NCI-H524 (cell line): ENCODE measurements at regions not wholly inside any gene's neighbourhood (a gene's known extent, or its start where the extent isn't known, plus 50 kb on each side); places are given as distances from the start of the nearest gene placed in this dataset.
"Not testable (repeated sequence)": the region's sequence is repeated elsewhere in the genome, so short reads cannot be mapped to it uniquely, and the experiment has no call there.

Source experiments
- DNase-seq, 2 experiments: peaks; one replicate each; lab custom pipeline; 2025; lab: John Stamatoyannopoulos, UW

- DNase-seq: no peak
Measured at GRCh38 chr2:40579247-40579646, 127.4 kb upstream of the SLC8A1 start.

- no peak for DNase-seq
Measured at GRCh38 chr2:40584432-40584831, 132.5 kb upstream of the SLC8A1 start.

GRCh38 chr2:40591774-40592173 is 139.9 kb upstream of the SLC8A1 start:
- DNase-seq: no peak

- no peak for DNase-seq
Measured at GRCh38 chr2:40592218-40592617, 140.3 kb upstream of the SLC8A1 start.

GRCh38 chr2:40606862-40607261 is 155.0 kb upstream of the SLC8A1 start:
- no peak for DNase-seq

- DNase-seq: no peak
Measured at GRCh38 chr2:40611196-40611595, 159.3 kb upstream of the SLC8A1 start.

- DNase-seq: no peak
Measured at GRCh38 chr2:40625849-40626248, 174.0 kb upstream of the SLC8A1 start.

GRCh38 chr2:40628556-40628955 is 176.7 kb upstream of the SLC8A1 start:
- DNase-seq: no peak

GRCh38 chr2:40629768-40630434 is 178.0 kb upstream of the SLC8A1 start:
- no peak for DNase-seq

GRCh38 chr2:40639320-40639719 is 187.4 kb upstream of the SLC8A1 start:
- DNase-seq: no peak

GRCh38 chr2:40642237-40642636 is 190.3 kb upstream of the SLC8A1 start:
- DNase-seq: no peak

- DNase-seq: no peak
Measured at GRCh38 chr2:40642726-40643125, 190.8 kb upstream of the SLC8A1 start.

- DNase-seq: no peak
Measured at GRCh38 chr2:40646642-40647041, 194.8 kb upstream of the SLC8A1 start.

- no peak for DNase-seq
Measured at GRCh38 chr2:40652155-40652554, 200.3 kb upstream of the SLC8A1 start.

- no peak for DNase-seq
Measured at GRCh38 chr2:40653829-40654228, 201.9 kb upstream of the SLC8A1 start.

GRCh38 chr2:40654346-40654745 is 202.5 kb upstream of the SLC8A1 start:
- no peak for DNase-seq

GRCh38 chr2:40658941-40659340 is 207.1 kb upstream of the SLC8A1 start:
- no peak for DNase-seq

- no peak for DNase-seq
Measured at GRCh38 chr2:40665493-40666232, 213.8 kb upstream of the SLC8A1 start.

GRCh38 chr2:40666398-40666797 is 214.5 kb upstream of the SLC8A1 start:
- no peak for DNase-seq

- DNase-seq: no peak
Measured at GRCh38 chr2:40668425-40668824, 216.5 kb upstream of the SLC8A1 start.

GRCh38 chr2:40676134-40676790 is 224.4 kb upstream of the SLC8A1 start:
- not testable (repeated sequence) for DNase-seq

GRCh38 chr2:40680547-40680946 is 228.7 kb upstream of the SLC8A1 start:
- no peak for DNase-seq

GRCh38 chr2:40690036-40690435 is 238.1 kb upstream of the SLC8A1 start:
- DNase-seq: no peak
